GM12864 (cell line): ENCODE measurements at regions not wholly inside any gene's neighbourhood (a gene's known extent, or its start where the extent isn't known, plus 50 kb on each side); places are given as distances from the start of the nearest gene placed in this dataset.
"Not testable (repeated sequence)": the region's sequence is repeated elsewhere in the genome, so short reads cannot be mapped to it uniquely, and the experiment has no call there.

Experiments used
- DNase-seq: peaks from one replicate; pipeline ENCODE4 v3.0.0-alpha.2; 2011; ENCODE audit warnings: low read depth
- H3K4me3 ChIP-seq: 2 replicates; pipeline ENCODE4 v1.5.1; 2011; ENCODE audit warnings: mild to moderate bottlenecking, low read depth, low read length, control low read depth
- TF ChIP-seq, protein P1 (sequence below): IDR thresholded peaks from 2 replicates; pipeline ENCODE4 v1.5.1; 2011; ENCODE audit warnings: low read depth, mild to moderate bottlenecking, moderate library complexity, low read length, control low read depth, inconsistent platforms; ENCODE audit errors: missing control alignments

DNA sequence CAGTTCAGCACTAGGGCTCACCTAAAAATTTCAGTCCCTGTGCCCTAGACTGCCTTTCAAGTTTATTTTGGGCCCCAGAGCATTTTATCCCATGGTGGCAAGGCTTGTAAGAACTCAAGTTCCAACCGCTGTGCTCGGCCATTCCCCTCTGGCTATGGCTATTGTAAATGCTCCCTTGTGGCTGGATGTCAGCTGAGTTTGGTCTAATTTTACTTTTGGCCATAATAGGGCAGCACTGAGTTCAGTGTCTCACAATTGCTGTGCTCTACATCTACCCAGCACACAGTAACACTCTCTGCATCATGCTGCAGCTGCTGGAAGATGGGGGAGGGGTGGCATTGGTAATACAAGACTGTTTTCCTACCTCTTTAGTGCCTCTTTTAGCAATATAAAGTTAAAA, 210.8 kb upstream of the IRS4 start:
- TF ChIP-seq, protein P1, sequence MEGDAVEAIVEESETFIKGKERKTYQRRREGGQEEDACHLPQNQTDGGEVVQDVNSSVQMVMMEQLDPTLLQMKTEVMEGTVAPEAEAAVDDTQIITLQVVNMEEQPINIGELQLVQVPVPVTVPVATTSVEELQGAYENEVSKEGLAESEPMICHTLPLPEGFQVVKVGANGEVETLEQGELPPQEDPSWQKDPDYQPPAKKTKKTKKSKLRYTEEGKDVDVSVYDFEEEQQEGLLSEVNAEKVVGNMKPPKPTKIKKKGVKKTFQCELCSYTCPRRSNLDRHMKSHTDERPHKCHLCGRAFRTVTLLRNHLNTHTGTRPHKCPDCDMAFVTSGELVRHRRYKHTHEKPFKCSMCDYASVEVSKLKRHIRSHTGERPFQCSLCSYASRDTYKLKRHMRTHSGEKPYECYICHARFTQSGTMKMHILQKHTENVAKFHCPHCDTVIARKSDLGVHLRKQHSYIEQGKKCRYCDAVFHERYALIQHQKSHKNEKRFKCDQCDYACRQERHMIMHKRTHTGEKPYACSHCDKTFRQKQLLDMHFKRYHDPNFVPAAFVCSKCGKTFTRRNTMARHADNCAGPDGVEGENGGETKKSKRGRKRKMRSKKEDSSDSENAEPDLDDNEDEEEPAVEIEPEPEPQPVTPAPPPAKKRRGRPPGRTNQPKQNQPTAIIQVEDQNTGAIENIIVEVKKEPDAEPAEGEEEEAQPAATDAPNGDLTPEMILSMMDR, result no peak

DNA sequence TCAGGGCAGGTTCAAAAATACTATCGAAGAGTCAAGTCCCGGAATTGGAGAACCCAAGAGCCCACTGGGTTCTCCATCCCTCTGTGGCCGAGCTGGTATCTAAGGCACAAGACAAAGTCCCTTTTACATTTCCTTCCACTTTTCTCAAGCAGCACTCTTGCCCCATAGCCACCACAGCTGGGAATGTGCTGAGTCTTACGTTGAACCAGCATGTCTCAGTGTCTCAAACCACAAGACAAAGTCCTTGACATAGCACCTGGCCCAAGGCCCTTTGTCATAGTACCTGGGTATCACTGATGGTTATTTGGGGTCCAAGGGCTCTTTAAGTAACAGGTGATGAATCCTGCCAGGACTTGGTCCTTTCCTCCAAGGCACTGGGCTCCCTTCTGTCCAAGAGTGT, 210.2 kb upstream of the IRS4 start:
- TF ChIP-seq, protein P1, result no peak
- no peak for DNase-seq
- H3K4me3 ChIP-seq, result no peak overlapping the region

More for the DNA sequence above, 210.8 kb upstream of the IRS4 start:
- no peak overlapping the region for H3K4me3 ChIP-seq
- no peak for DNase-seq

DNA sequence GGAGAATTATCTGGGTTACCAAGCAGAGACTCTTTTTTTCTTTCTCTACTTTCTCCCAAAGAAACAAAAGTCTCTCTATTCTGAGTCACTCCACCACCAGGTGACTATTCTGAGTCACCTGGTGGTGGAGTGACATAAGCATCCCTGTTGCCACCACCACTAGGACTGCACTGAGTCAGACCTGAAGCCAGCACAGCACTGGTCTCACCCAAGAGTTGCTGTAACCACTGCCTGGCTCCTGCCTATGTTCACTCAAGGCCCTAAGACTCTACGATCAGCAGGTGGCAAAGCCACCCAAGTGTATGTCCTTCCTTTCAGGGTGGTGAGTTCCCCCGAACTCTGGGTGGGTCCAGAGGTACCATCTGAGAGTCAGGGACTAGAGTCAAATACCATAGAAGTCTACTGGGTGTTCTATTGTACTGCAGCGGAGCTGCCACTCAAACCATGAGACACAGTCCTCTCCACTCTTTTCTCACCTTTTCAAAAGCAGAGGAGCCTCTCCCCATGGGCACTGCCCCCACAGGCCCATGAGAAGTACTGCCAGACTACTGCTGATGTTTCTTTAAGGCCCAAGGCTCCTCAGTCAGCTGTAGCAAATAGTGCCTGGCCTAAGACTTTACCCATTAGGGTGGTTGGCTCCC, 209.6 kb upstream of the IRS4 start:
- no peak for DNase-seq
- TF ChIP-seq, protein P1, result no peak
- H3K4me3 ChIP-seq, result no peak overlapping the region

DNA sequence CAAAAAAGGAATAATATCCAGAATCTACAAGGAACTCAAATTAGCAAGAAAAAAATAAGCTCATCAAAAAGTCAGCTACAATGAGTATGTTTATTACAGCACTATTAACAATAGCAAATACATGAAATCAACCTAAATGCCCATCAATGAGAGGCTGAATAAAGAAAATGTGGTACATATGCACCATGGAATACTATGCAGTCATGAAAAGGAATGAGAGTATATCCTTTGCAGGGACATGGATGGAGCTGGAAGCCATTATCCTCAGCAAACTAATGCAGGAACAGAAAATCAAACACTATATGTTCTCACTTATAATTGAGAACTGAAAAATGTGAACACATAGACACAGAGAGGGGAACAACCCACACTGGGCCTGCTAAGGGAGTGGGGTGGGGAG, 178.4 kb upstream of the IRS4 start:
- no peak for DNase-seq
- no peak overlapping the region for H3K4me3 ChIP-seq
- TF ChIP-seq, protein P1, result no peak

DNA sequence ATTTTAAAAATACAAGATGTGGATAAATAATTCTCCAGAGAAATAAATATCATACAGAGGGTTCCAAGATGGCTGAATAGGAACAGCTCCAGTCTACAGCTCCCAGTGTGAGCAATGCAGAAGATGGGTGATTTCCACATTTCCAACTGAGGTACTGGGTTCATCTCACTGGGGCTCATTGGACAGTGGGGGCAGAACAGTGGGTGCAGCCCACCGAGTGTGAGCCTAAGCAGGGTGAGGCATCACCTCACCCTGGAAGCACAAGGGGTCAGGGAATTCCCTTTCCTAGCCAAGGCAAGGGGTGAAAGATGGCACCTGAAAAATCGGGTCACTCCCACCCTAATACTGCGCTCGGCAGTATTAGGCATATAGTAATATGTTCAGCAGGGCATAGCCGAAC, 167.5 kb upstream of the IRS4 start:
- not testable (repeated sequence) for DNase-seq, H3K4me3 ChIP-seq

DNA sequence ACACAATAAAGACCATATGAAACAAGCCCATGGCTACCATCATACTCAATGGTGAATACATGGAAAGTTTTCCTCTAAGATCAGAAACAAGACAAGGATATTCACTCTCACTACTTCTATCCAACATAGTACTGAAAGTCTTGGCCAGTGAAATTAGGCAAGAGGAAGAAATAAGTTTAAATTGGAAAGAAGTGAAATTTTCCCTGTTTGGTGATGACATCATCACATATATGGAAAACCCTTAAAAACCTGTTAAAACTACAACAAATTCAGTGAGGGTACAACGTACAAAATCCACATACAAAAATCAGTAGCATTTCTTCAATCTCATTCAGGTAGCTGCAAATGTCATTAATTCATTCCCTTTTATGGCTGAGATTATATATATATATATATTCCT, 164.0 kb upstream of the IRS4 start:
- H3K4me3 ChIP-seq, result no peak overlapping the region
- no peak for DNase-seq
- TF ChIP-seq, protein P1, result no peak

DNA sequence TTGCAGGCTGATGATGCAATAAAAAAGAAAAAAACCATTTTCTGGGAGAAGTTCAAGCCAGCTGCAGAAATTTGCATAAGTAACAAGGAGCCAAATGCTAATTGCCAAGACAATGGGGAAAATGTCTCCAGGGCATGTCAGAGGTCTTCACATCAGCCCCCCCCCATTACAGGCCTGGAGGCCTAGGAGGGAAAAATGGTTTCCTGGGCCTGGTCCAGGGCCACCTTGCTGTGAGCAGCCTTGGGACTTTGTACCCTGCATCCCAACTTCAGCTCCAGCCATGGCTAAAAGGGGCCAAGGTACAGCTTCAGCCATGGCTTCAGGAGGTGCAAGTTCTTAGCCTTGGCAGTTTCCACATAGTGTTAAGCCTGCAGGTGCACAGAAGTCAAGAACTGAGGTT, 160.0 kb upstream of the IRS4 start:
- DNase-seq, H3K4me3 ChIP-seq: not testable (repeated sequence)

DNA sequence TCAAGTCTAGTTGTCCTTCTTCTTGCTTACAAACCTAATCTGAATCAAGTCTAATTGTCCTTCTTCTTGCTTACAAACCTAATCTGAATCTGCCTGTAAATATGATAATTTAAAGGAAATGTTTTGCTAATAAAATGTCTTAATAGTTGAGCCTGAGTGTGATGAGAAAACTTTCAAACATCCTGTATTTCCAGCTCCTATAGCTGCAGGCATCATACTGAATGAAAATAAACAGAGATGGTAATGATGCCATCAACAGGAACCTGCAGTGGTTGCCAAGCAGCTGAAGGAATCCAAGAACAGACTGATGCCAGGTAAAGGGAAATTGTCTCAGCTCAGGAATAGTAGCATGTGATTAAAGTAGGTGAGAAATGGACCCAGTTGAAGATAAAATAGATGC, 156.1 kb upstream of the IRS4 start:
- no peak for DNase-seq
- no peak overlapping the region for H3K4me3 ChIP-seq
- TF ChIP-seq, protein P1, result no peak
